DND-41 (cell line): ENCODE measurements at regions not wholly inside any gene's neighbourhood (a gene's known extent, or its start where the extent isn't known, plus 50 kb on each side); places are given as distances from the start of the nearest gene placed in this dataset.

ENCODE experiments used
- ATAC-seq: fragments of 200-7000 bp; cut with Tn5 transposase; 3 replicates; pipeline ENCODE4 v1.9.1; 2021; ENCODE audit warnings: low read depth; ENCODE audit not compliant: insufficient read depth
- DNase-seq: peaks from one replicate; pipeline ENCODE4 v3.0.0-alpha.2; 2020
- H2AFZ ChIP-seq: 2 replicates; pipeline ENCODE4 v1.6.0; 2012; ENCODE audit warnings: low read depth, low read length
- H3K27ac ChIP-seq: 2 replicates; pipeline ENCODE4 v1.5.1; 2012; ENCODE audit warnings: low read length, inconsistent platforms
- H3K27me3 ChIP-seq: fragments of 200-600 bp; sonication (generic); 2 replicates; pipeline ENCODE4 v1.6.0; 2012; ENCODE audit warnings: low read length, mild to moderate bottlenecking, inconsistent platforms; ENCODE audit not compliant: insufficient read depth, poor library complexity
- H3K36me3 ChIP-seq: 2 replicates; pipeline ENCODE4 v1.5.1; 2012; ENCODE audit warnings: low read length, inconsistent platforms; ENCODE audit not compliant: insufficient read depth
- H3K4me1 ChIP-seq: 2 replicates; pipeline ENCODE4 v1.5.1; 2012; ENCODE audit warnings: mild to moderate bottlenecking, low read length; ENCODE audit not compliant: insufficient read depth
- H3K4me2 ChIP-seq: 2 replicates; pipeline ENCODE4 v1.6.0; 2012; ENCODE audit warnings: mild to moderate bottlenecking, moderate library complexity, low read length, inconsistent platforms; ENCODE audit not compliant: insufficient read depth
- H3K4me3 ChIP-seq, 2 experiments: fragments of 200-600 bp in 1 of 2; shearing (Covaris generic) in 1 of 2; 2 replicates each; pipeline ENCODE4 v1.5.1; 2012 to 2016; ENCODE audit warnings: inconsistent platforms in 2 of 2, low read length in 2 of 2, mild to moderate bottlenecking in 2 of 2, low read depth in 1 of 2, moderate library complexity in 1 of 2
- H3K79me2 ChIP-seq: 2 replicates; pipeline ENCODE4 v1.6.0; 2012; ENCODE audit warnings: low read length, inconsistent platforms; ENCODE audit not compliant: insufficient read depth
- H3K9ac ChIP-seq: 2 replicates; pipeline ENCODE4 v1.6.0; 2012; ENCODE audit warnings: low read depth, mild to moderate bottlenecking, inconsistent platforms, low read length, moderate library complexity
- H3K9me3 ChIP-seq: 2 replicates; pipeline ENCODE4 v1.5.1; 2012; ENCODE audit warnings: low read length, moderate library complexity, mild to moderate bottlenecking, inconsistent platforms; ENCODE audit not compliant: insufficient read depth, severe bottlenecking
- H4K20me1 ChIP-seq: 2 replicates; pipeline ENCODE4 v1.6.0; 2012; ENCODE audit warnings: low read length; ENCODE audit not compliant: insufficient read depth
- CTCF ChIP-seq: IDR thresholded peaks from 2 replicates; pipeline ENCODE4 v1.5.1; 2012; ENCODE audit warnings: borderline replicate concordance, low read length, moderate library complexity, mild to moderate bottlenecking; ENCODE audit not compliant: poor library complexity, severe bottlenecking; ENCODE audit errors: extremely low read depth
- EZH2 ChIP-seq: IDR thresholded peaks from 3 replicates; pipeline ENCODE4 v1.6.1; 2012; ENCODE audit warnings: borderline replicate concordance, low read depth, mild to moderate bottlenecking, moderate library complexity, low read length, inconsistent platforms; ENCODE audit not compliant: severe bottlenecking

GRCh38 chr13:44108331-44108858 is 228.7 kb downstream of the LACC1 start:
- Histone ChIP-seq H3K4me2 (no peak overlapping the region), H3K4me3 (no peak overlapping the region), H2AFZ (no peak overlapping the region), H3K9ac (no peak overlapping the region), H3K27me3 (no peaks in the 10 kb centered on the region), H4K20me1 (no peaks in the 10 kb centered on the region), H3K9me3 (no peaks in the 10 kb centered on the region), H3K79me2 (no peaks in the 10 kb centered on the region), H3K27ac (no peak overlapping the region), H3K36me3 (no peaks in the 10 kb centered on the region), H3K4me1 (no peaks in the 10 kb centered on the region)
- TF ChIP-seq CTCF (no peak), EZH2 (no peak)
- ATAC-seq (no peak), DNase-seq (no peak)

GRCh38 chr13:44110091-44110621 is 230.5 kb downstream of the LACC1 start:
- ATAC-seq: no peak
- no peaks in the 10 kb centered on the region for H3K4me1 ChIP-seq
- H3K27ac ChIP-seq: no peak overlapping the region

GRCh38 chr13:44111701-44112100 is 232.0 kb downstream of the LACC1 start:
- Histone ChIP-seq H3K9ac (no peak overlapping the region), H3K36me3 (no peaks in the 10 kb centered on the region), H3K27me3 (no peaks in the 10 kb centered on the region), H4K20me1 (no peaks in the 10 kb centered on the region), H3K27ac (no peak overlapping the region), H2AFZ (no peak overlapping the region), H3K9me3 (no peaks in the 10 kb centered on the region), H3K4me1 (peaks cover 12% of the 10 kb centered on the region), H3K4me3 (no peak overlapping the region), H3K79me2 (no peaks in the 10 kb centered on the region), H3K4me2 (no peak overlapping the region)
- TF ChIP-seq EZH2 (no peak), CTCF (no peak)
- DNase-seq: no peak
- ATAC-seq: no peak

More at GRCh38 chr13:44110091-44110621, 230.5 kb downstream of the LACC1 start:
- Histone ChIP-seq H2AFZ (no peak overlapping the region), H3K4me2 (no peak overlapping the region), H3K79me2 (no peaks in the 10 kb centered on the region), H3K36me3 (no peaks in the 10 kb centered on the region), H3K9ac (no peak overlapping the region), H4K20me1 (no peaks in the 10 kb centered on the region), H3K27me3 (no peaks in the 10 kb centered on the region), H3K9me3 (no peaks in the 10 kb centered on the region), H3K4me3 (no peak overlapping the region)
- no peak for DNase-seq
- TF ChIP-seq CTCF: no peak
- no peak for TF ChIP-seq EZH2
